SK-N-SH (cell line): ENCODE measurements at regions not wholly inside any gene's neighbourhood (a gene's known extent, or its start where the extent isn't known, plus 50 kb on each side); places are given as distances from the start of the nearest gene placed in this dataset.

Source experiments
- CTCF ChIA-PET: fragments of 300-600, 350-600 bp; formaldehyde crosslinking; extraction: SDS; loops from one replicate; lab custom pipeline; 2021; lab: Yijun Ruan, JAX
- POLR2A ChIA-PET: fragments of 350-600 bp; sonication (Branson Sonifier 250); formaldehyde crosslinking; extraction: SDS; loops from one replicate; lab custom pipeline; 2020; ENCODE audit warnings: antibody characterized with exemption, inconsistent platforms; lab: Yijun Ruan, JAX
- DNase-seq: peaks from one replicate; pipeline ENCODE4 v3.0.0; 2012
- H2AFZ ChIP-seq: fragments of 200-600 bp; sonication (generic); 2 replicates; pipeline ENCODE4 v1.8.1; 2016; ENCODE audit warnings: antibody characterized with exemption, mild to moderate bottlenecking, low read depth
- H3F3A ChIP-seq: fragments of 200-600 bp; sonication (generic); replicated peaks from 2 replicates; pipeline ENCODE3; 2016; ENCODE audit warnings: antibody characterized with exemption, mild to moderate bottlenecking; ENCODE audit not compliant: insufficient read depth
- H3K27ac ChIP-seq, 2 experiments: fragments of 200-500 bp in 1 of 2; fragments of 200-600 bp in 1 of 2; sonication (Bioruptor generic) in 1 of 2; sonication (generic), shearing (Covaris generic) in 1 of 2; 2 replicates each; pipeline versions ENCODE4 v1.5.1 to v1.6.1; 2014 to 2016; ENCODE audit warnings: low read depth in 2 of 2, inconsistent platforms in 1 of 2, low read length in 1 of 2, mild to moderate bottlenecking in 1 of 2, mixed read lengths in 1 of 2
- H3K27me3 ChIP-seq: fragments of 200-600 bp; sonication (generic), shearing (Covaris generic); 2 replicates; pipeline ENCODE4 v1.6.1; 2016; ENCODE audit warnings: mixed run types; ENCODE audit not compliant: insufficient read depth
- H3K36me3 ChIP-seq, 2 experiments: fragments of 200-500 bp in 1 of 2; fragments of 200-600 bp in 1 of 2; sonication (Bioruptor generic) in 1 of 2; sonication (generic) in 1 of 2; replicated peaks in 1 of 2; 2 replicates each; pipeline versions ENCODE3 to v1.5.1; 2014 to 2016; ENCODE audit warnings: low read length in 1 of 2, mild to moderate bottlenecking in 1 of 2; ENCODE audit not compliant: insufficient read depth in 2 of 2, control insufficient read depth in 1 of 2
- H3K4me1 ChIP-seq, 2 experiments: fragments of 200-500 bp in 1 of 2; fragments of 200-600 bp in 1 of 2; sonication (Bioruptor generic) in 1 of 2; sonication (generic), shearing (Covaris generic) in 1 of 2; 2 replicates each; pipeline versions ENCODE4 v1.5.1 to v1.6.1; 2014 to 2016; ENCODE audit warnings: low read depth in 1 of 2, low read length in 1 of 2, mixed run types in 1 of 2; ENCODE audit not compliant: insufficient read depth in 2 of 2, control insufficient read depth in 1 of 2
- H3K4me2 ChIP-seq: fragments of 200-600 bp; sonication (generic), shearing (Covaris generic); 2 replicates; pipeline ENCODE4 v1.6.1; 2017; ENCODE audit warnings: mixed run types
- H3K4me3 ChIP-seq, 2 experiments: fragments of 200-500 bp in 1 of 2; fragments of 200-600 bp in 1 of 2; sonication (Bioruptor generic) in 1 of 2; sonication (generic), shearing (Covaris generic) in 1 of 2; 2 replicates each; pipeline versions ENCODE4 v1.5.1 to v1.8.1; 2014 to 2016; ENCODE audit warnings: low read depth in 2 of 2, inconsistent platforms in 1 of 2, low read length in 1 of 2, mild to moderate bottlenecking in 1 of 2, mixed read lengths in 1 of 2, moderate library complexity in 1 of 2
- H3K79me2 ChIP-seq: fragments of 200-600 bp; sonication (generic); 2 replicates; pipeline ENCODE4 v1.8.1; 2017; ENCODE audit warnings: mild to moderate bottlenecking; ENCODE audit not compliant: insufficient read depth
- H3K9ac ChIP-seq: fragments of 200-600 bp; sonication (generic); 2 replicates; pipeline ENCODE4 v1.6.1; 2017; ENCODE audit warnings: mixed run types
- H3K9me2 ChIP-seq: fragments of 200-600 bp; sonication (generic); 2 replicates; pipeline ENCODE4 v1.6.1; 2017; ENCODE audit warnings: mixed run types
- H3K9me3 ChIP-seq: fragments of 200-600 bp; sonication (generic); 2 replicates; pipeline ENCODE4 v1.6.1; 2017; ENCODE audit warnings: mixed run types, mild to moderate bottlenecking, moderate library complexity
- H4K20me1 ChIP-seq: fragments of 200-600 bp; sonication (generic); 2 replicates; pipeline ENCODE4 v1.6.1; 2017; ENCODE audit warnings: mild to moderate bottlenecking, mixed run types; ENCODE audit not compliant: insufficient read depth
- CHD2 ChIP-seq: fragments of 150-350 bp; IDR thresholded peaks from 2 replicates; pipeline ENCODE4 v1.6.1; 2018; ENCODE audit warnings: low read length; ENCODE audit not compliant: partially characterized antibody
- CTCF ChIP-seq: fragments of 200-600 bp; sonication (generic); IDR thresholded peaks from 2 replicates; pipeline ENCODE4 v1.6.1; 2017; ENCODE audit warnings: antibody characterized with exemption, mild to moderate bottlenecking, moderate library complexity
- ELF1 ChIP-seq: IDR thresholded peaks from 2 replicates; pipeline ENCODE4 v1.4.0; 2012
- EP300 ChIP-seq, 2 experiments: IDR thresholded peaks; 2 replicates each; pipeline versions ENCODE4 v1.4.0 to v1.6.1; 2012; ENCODE audit warnings: borderline replicate concordance in 1 of 2, low read depth in 1 of 2, low read length in 1 of 2
- FOSL2 ChIP-seq: IDR thresholded peaks from 2 replicates; pipeline ENCODE4 v1.4.0; 2012; ENCODE audit warnings: low read depth, mild to moderate bottlenecking, moderate library complexity, borderline replicate concordance
- FOXM1 ChIP-seq: IDR thresholded peaks from 2 replicates; pipeline ENCODE4 v1.4.0; 2012; ENCODE audit warnings: low read depth, mild to moderate bottlenecking
- GABPA ChIP-seq: IDR thresholded peaks from 2 replicates; pipeline ENCODE4 v1.4.0; 2012; ENCODE audit warnings: low read depth, mild to moderate bottlenecking
- GATA2 ChIP-seq: sonication (generic); formaldehyde crosslinking; IDR thresholded peaks from 2 replicates; pipeline ENCODE4 v1.5.0; 2020; ENCODE audit warnings: mild to moderate bottlenecking, missing genetic modification reagents
- IRF3 ChIP-seq: fragments of 150-350 bp; IDR thresholded peaks from 2 replicates; pipeline ENCODE4 v1.6.1; 2016; ENCODE audit warnings: mild to moderate bottlenecking, low read depth, low read length
- JUND ChIP-seq: IDR thresholded peaks from 2 replicates; pipeline ENCODE4 v1.4.0; 2012
- MEF2A ChIP-seq: IDR thresholded peaks from 2 replicates; pipeline ENCODE4 v1.4.0; 2012; ENCODE audit warnings: low read depth, borderline replicate concordance
- MXI1 ChIP-seq: IDR thresholded peaks from 2 replicates; pipeline ENCODE4 v1.6.1; 2012; ENCODE audit warnings: mild to moderate bottlenecking, low read depth, low read length, improper control_type of control experiment
- NFIC ChIP-seq: IDR thresholded peaks from 2 replicates; pipeline ENCODE4 v1.4.0; 2012; ENCODE audit warnings: borderline replicate concordance
- NRF1 ChIP-seq: IDR thresholded peaks from 2 replicates; pipeline ENCODE4 v1.6.1; 2012; ENCODE audit warnings: low read depth, mild to moderate bottlenecking, low read length
- POLR2AphosphoS5 ChIP-seq: IDR thresholded peaks from 2 replicates; pipeline ENCODE4 v1.6.1; 2012; ENCODE audit warnings: low read depth, low read length
- RAD21 ChIP-seq: IDR thresholded peaks from 2 replicates; pipeline ENCODE4 v1.6.1; 2012; ENCODE audit warnings: mild to moderate bottlenecking, low read length
- RXRA ChIP-seq: IDR thresholded peaks from 2 replicates; pipeline ENCODE4 v1.4.0; 2012; ENCODE audit warnings: low read depth, mild to moderate bottlenecking, borderline replicate concordance
- SIN3A ChIP-seq: IDR thresholded peaks from 2 replicates; pipeline ENCODE4 v1.6.1; 2012; ENCODE audit warnings: low read depth, mild to moderate bottlenecking, low read length, moderate library complexity, borderline replicate concordance
- SMC3 ChIP-seq: IDR thresholded peaks from 2 replicates; pipeline ENCODE4 v1.6.1; 2012; ENCODE audit warnings: low read depth, low read length, improper control_type of control experiment
- TAF1 ChIP-seq: IDR thresholded peaks from 2 replicates; pipeline ENCODE4 v1.6.1; 2012; ENCODE audit warnings: low read depth, mild to moderate bottlenecking, low read length, moderate library complexity, borderline replicate concordance
- USF2 ChIP-seq: fragments of 150-350 bp; IDR thresholded peaks from 2 replicates; pipeline ENCODE4 v1.6.1; 2017; ENCODE audit warnings: antibody characterized with exemption, low read length, low read depth, borderline replicate concordance
- YY1 ChIP-seq: IDR thresholded peaks from 2 replicates; pipeline ENCODE4 v1.4.0; 2012; ENCODE audit warnings: low read depth, mild to moderate bottlenecking
- WGBS: methylation state at CpG from one replicate; pipeline ENCODE4 v1.1.6; 2017; ENCODE audit warnings: low lambda C conversion rate; 5-methylcytosine and 5-hydroxymethylcytosine counted together
- TF ChIP-seq, protein P1 (sequence below): IDR thresholded peaks from 2 replicates; pipeline ENCODE4 v1.4.0; 2012; ENCODE audit warnings: low read depth

GRCh38 chr20:22352019-22352418, 232.4 kb downstream of the FOXA2 start (continued):
- TF ChIP-seq SIN3A = no peak
- TF ChIP-seq GABPA = no peak
- TF ChIP-seq, protein P1, sequence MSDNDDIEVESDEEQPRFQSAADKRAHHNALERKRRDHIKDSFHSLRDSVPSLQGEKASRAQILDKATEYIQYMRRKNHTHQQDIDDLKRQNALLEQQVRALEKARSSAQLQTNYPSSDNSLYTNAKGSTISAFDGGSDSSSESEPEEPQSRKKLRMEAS = no peak
- TF ChIP-seq YY1 = no peak
- TF ChIP-seq EP300 (IDR thresholded peaks at IDR 0.05; ENCODE audit: borderline replicate concordance in 1 of 2, low read depth in 1 of 2, low read length in 1 of 2) = no peak
- TF ChIP-seq NFIC = no peak
- no peak for TF ChIP-seq FOSL2
- no peak for TF ChIP-seq ELF1
- TF ChIP-seq NRF1 = no peak
- TF ChIP-seq SMC3 = no peak
- TF ChIP-seq TAF1 = no peak

DNA sequence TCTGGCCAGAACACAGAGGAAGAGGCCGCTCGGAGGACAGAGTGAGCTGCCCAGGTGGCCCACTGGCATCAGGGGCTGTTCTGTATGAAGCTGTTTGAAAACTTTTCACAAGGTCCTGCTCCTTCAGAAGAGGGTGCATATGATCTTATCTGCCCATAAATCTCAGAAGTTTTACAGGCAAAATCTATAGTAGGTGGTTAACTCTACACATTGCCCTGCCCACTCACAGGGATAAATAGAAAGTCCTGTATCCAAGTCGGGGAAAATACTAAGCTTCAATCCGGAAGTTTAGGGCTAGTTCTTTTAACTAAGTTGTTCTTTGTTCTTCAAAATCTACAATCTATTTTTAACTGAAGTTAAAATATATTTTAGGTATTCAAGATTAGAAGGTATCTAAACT, 233.7 kb downstream of the FOXA2 start:
- Histone ChIP-seq H2AFZ (no peak overlapping the region), H3K4me3 (no peak overlapping the region), H3K4me2 (no peak overlapping the region), H4K20me1 (no peaks in the 10 kb centered on the region), H3K79me2 (no peaks in the 10 kb centered on the region), H3K4me1 (no peaks in the 10 kb centered on the region), H3K27me3 (peaks cover 30% of the 10 kb centered on the region; the same call in 1 of the 2 replicates), H3K9ac (no peak overlapping the region)
- WGBS = 8% methylated on average over 4 of the region's 4 CpGs
- ChIA-PET CTCF (interaction anchor here (1.7 to 5.9 kb wide), 2 partner anchors 11 to 21 kb away, joined by 4 to 43 read pairs; no protein-coding TSS in a partner anchor), POLR2A (no interaction called here)
- DNase-seq = no peak
- TF ChIP-seq USF2 = no peak
- no peak for TF ChIP-seq CTCF
- no peak for TF ChIP-seq RXRA
- TF ChIP-seq IRF3 = no peak
- no peak for TF ChIP-seq POLR2AphosphoS5
- no peak for TF ChIP-seq CHD2
- no peak for TF ChIP-seq EP300 (IDR thresholded peaks at IDR 0.05; ENCODE audit: borderline replicate concordance in 1 of 2, low read depth in 1 of 2, low read length in 1 of 2)
- no peak for TF ChIP-seq MEF2A
- TF ChIP-seq ELF1 = no peak
- TF ChIP-seq, protein P1 = no peak
- TF ChIP-seq MXI1 = no peak
- no peak for TF ChIP-seq GATA2 (CRISPR knock-in tag)
- TF ChIP-seq FOXM1 = no peak
- no peak for TF ChIP-seq RAD21
- no peak for TF ChIP-seq JUND
- TF ChIP-seq, all 33 proteins: peak for 0
- no peaks in the 10 kb centered on the region for H3K36me3 ChIP-seq
- H3K27ac ChIP-seq = no peak overlapping the region
- H3K9me3 ChIP-seq = no peaks in the 10 kb centered on the region
- H3F3A ChIP-seq = no peaks in the 10 kb centered on the region
- no peaks in the 10 kb centered on the region for H3K9me2 ChIP-seq
